ENCODE measurements at regions not wholly inside any gene's neighbourhood (a gene's known extent, or its start where the extent isn't known, plus 50 kb on each side); places are given as distances from the start of the nearest gene placed in this dataset.
"Not testable (repeated sequence)": the region's sequence is repeated elsewhere in the genome, so short reads cannot be mapped to it uniquely, and the experiment has no call there.

DNA sequence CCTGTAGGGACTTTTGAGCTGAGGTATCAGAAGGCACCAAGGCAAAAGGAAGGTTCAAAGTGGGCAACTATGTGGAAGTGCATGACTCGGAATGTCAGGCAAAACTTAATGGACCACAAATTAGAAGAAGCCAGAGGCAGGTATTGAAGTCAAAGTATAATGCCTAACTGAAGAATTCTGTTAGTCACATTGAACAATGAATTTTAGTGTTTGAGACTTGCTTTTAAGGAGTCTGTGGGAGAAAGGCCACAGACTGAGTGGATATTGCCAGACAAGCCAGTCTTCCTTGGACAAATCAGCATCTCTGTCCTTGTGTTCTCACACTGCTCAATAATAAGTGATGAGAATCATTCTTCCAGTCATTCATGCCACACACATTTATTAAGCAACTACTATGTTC, 498.9 kb downstream of the STK39 start:
- Histone ChIP-seq H3K27ac (ENCODE audit: low read depth in 1 of 2, low read length in 2 of 2) (no peak overlapping the region), H3K36me3 (ENCODE audit: control insufficient read depth in 4 of 4, insufficient read depth in 3 of 4, low read depth in 1 of 4, low read length in 3 of 4) (no peaks in the 10 kb centered on the region), H3K9ac (ENCODE audit: low read depth in 1 of 2, low read length in 2 of 2) (no peak overlapping the region), H3K9me3 (ENCODE audit: control insufficient read depth in 4 of 4, low read length in 3 of 4) (no peaks in the 10 kb centered on the region), H3K4me1 (ENCODE audit: control insufficient read depth in 4 of 4, insufficient read depth in 4 of 4, low read length in 3 of 4) (no peaks in the 10 kb centered on the region), H3K4me3 (ENCODE audit: low read depth in 1 of 3, low read length in 3 of 3) (no peak overlapping the region), H3K27me3 (ENCODE audit: control insufficient read depth in 4 of 4, insufficient read depth in 4 of 4, low read length in 3 of 4) (no peaks in the 10 kb centered on the region)
- 95% methylated on average over 1 of the region's 1 CpG for WGBS
- TF ChIP-seq HNF4A (conservative IDR thresholded peaks at IDR 0.05) (no peak), JUND (IDR thresholded peaks at IDR 0.05) (no peak), CTCF (IDR thresholded peaks at IDR 0.05; ENCODE audit: low read depth, low read length, missing input control) (no peak)
- DNase-seq (ENCODE audit: low spot score), result no peak

DNA sequence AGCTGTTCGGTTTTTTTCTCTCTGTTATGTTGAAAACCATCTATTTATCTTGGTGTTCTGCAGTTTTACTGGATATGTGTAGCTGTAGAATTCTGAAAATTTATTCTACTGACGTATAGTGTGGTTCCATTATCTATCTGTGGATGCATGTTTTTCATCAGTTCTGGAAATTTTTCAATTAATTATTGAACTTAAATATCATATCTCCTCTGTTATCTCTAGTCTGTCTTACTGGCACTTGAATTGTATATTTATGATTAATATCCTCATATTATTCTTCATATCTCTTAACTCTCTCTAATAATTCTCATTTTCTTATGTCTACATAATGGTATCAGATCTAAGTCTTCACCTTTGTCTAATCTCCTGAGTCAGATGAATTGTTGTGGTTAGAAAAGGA, 501.7 kb downstream of the STK39 start:
- H3K27me3 ChIP-seq (ENCODE audit: control insufficient read depth in 4 of 4, insufficient read depth in 4 of 4, low read length in 3 of 4), result no peaks in the 10 kb centered on the region
- no peaks in the 10 kb centered on the region for H3K9me3 ChIP-seq (ENCODE audit: control insufficient read depth in 4 of 4, low read length in 3 of 4)
- H3K9ac ChIP-seq (ENCODE audit: low read depth in 1 of 2, low read length in 2 of 2), result no peak overlapping the region
- H3K36me3 ChIP-seq (ENCODE audit: control insufficient read depth in 4 of 4, insufficient read depth in 3 of 4, low read depth in 1 of 4, low read length in 3 of 4), result no peaks in the 10 kb centered on the region
- H3K4me3 ChIP-seq (ENCODE audit: low read depth in 1 of 3, low read length in 3 of 3), result no peak overlapping the region
- TF ChIP-seq NR2F2 (IDR thresholded peaks at IDR 0.05) (no peak), HNF4A (conservative IDR thresholded peaks at IDR 0.05) (no peak), RXRA (IDR thresholded peaks at IDR 0.05) (no peak), TAF1 (conservative IDR thresholded peaks at IDR 0.05) (no peak)
- H3K27ac ChIP-seq (ENCODE audit: low read depth in 1 of 2, low read length in 2 of 2), result no peak overlapping the region
- no peak for DNase-seq (ENCODE audit: low spot score)
- H3K4me1 ChIP-seq (ENCODE audit: control insufficient read depth in 4 of 4, insufficient read depth in 4 of 4, low read length in 3 of 4), result no peaks in the 10 kb centered on the region
- WGBS, result 65% methylated on average over 2 of the region's 2 CpGs

DNA sequence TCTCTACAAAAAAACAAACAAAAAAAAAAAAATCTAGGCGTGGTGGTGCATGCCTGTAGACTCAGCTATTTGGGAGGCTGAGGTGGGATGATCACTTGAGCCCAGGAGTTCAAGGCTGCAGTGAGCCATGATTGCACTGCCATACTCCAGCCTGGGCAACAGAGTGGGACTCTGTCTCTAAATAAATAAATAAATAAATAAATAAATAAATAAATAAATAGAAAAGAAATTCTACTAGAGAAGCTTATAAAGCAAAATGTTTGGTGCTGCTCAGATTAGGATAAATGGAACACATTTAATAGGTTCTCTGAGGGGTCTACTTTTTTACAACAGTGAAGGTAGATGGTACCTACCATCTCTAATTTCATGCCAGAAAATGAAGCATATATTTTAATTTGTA, 507.5 kb downstream of the STK39 start:
- WGBS, result 95% methylated on average over 1 of the region's 1 CpG
- not testable (repeated sequence) for H3K27ac ChIP-seq (ENCODE audit: low read depth in 1 of 2, low read length in 2 of 2); H3K36me3 ChIP-seq (ENCODE audit: control insufficient read depth in 4 of 4, insufficient read depth in 3 of 4, low read depth in 1 of 4, low read length in 3 of 4); H3K27me3 ChIP-seq (ENCODE audit: control insufficient read depth in 4 of 4, insufficient read depth in 4 of 4, low read length in 3 of 4); H3K4me3 ChIP-seq (ENCODE audit: low read depth in 1 of 3, low read length in 3 of 3); H3K4me1 ChIP-seq (ENCODE audit: control insufficient read depth in 4 of 4, insufficient read depth in 4 of 4, low read length in 3 of 4); DNase-seq (ENCODE audit: low spot score); H3K9me3 ChIP-seq (ENCODE audit: control insufficient read depth in 4 of 4, low read length in 3 of 4); H3K9ac ChIP-seq (ENCODE audit: low read depth in 1 of 2, low read length in 2 of 2)

DNA sequence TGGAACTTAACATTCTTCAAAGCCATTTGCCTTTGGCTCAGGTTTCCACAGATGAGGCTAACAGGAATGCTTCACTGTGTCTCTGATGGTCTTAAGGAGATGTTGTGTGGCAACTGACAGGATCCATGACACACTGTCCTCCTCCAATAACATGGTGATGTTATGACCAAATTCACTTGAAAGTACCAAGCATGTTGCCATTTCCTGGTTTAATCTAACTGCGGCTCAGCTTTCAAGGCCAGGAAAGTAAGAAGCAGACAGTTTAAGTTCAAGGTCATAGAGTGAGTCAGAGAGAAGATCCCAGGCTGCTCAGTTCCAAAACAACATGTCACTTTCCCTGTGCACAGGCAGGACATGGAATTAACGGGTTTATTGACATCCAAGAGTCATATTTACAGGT, 513.6 kb downstream of the STK39 start:
- DNase-seq (ENCODE audit: low spot score), result no peak

More for the DNA sequence above, 513.6 kb downstream of the STK39 start:
- Histone ChIP-seq H3K4me1 (ENCODE audit: control insufficient read depth in 4 of 4, insufficient read depth in 4 of 4, low read length in 3 of 4) (no peaks in the 10 kb centered on the region), H3K27me3 (ENCODE audit: control insufficient read depth in 4 of 4, insufficient read depth in 4 of 4, low read length in 3 of 4) (no peaks in the 10 kb centered on the region), H3K36me3 (ENCODE audit: control insufficient read depth in 4 of 4, insufficient read depth in 3 of 4, low read depth in 1 of 4, low read length in 3 of 4) (no peaks in the 10 kb centered on the region), H3K9ac (ENCODE audit: low read depth in 1 of 2, low read length in 2 of 2) (no peak overlapping the region), H3K4me3 (ENCODE audit: low read depth in 1 of 3, low read length in 3 of 3) (no peak overlapping the region), H3K27ac (ENCODE audit: low read depth in 1 of 2, low read length in 2 of 2) (no peak overlapping the region), H3K9me3 (ENCODE audit: control insufficient read depth in 4 of 4, low read length in 3 of 4) (no peaks in the 10 kb centered on the region)
- TF ChIP-seq HNF4A (conservative IDR thresholded peaks at IDR 0.05), result no peak
- no peak for TF ChIP-seq ZBTB33 (IDR thresholded peaks at IDR 0.05)
- no peak for TF ChIP-seq FOXA2 (IDR thresholded peaks at IDR 0.05)
- TF ChIP-seq FOXA1 (IDR thresholded peaks at IDR 0.05), result no peak
- no peak for TF ChIP-seq HNF4G (IDR thresholded peaks at IDR 0.05)
- WGBS, result 59% methylated on average over 2 of the region's 2 CpGs
